SK-N-SH (cell line): ENCODE measurements at regions not wholly inside any gene's neighbourhood (a gene's known extent, or its start where the extent isn't known, plus 50 kb on each side); places are given as distances from the start of the nearest gene placed in this dataset.

Experiments used
- CHD2 ChIP-seq: fragments of 150-350 bp; IDR thresholded peaks from 2 replicates; pipeline ENCODE4 v1.6.1; 2018; ENCODE audit warnings: low read length; ENCODE audit not compliant: partially characterized antibody
- CTCF ChIP-seq: fragments of 200-600 bp; sonication (generic); IDR thresholded peaks from 2 replicates; pipeline ENCODE4 v1.6.1; 2017; ENCODE audit warnings: antibody characterized with exemption, mild to moderate bottlenecking, moderate library complexity
- EP300 ChIP-seq, 2 experiments: IDR thresholded peaks; 2 replicates each; pipeline versions ENCODE4 v1.4.0 to v1.6.1; 2012; ENCODE audit warnings: borderline replicate concordance in 1 of 2, low read depth in 1 of 2, low read length in 1 of 2
- JUND ChIP-seq: IDR thresholded peaks from 2 replicates; pipeline ENCODE4 v1.4.0; 2012
- NRF1 ChIP-seq: IDR thresholded peaks from 2 replicates; pipeline ENCODE4 v1.6.1; 2012; ENCODE audit warnings: low read depth, mild to moderate bottlenecking, low read length
- POLR2AphosphoS5 ChIP-seq: IDR thresholded peaks from 2 replicates; pipeline ENCODE4 v1.6.1; 2012; ENCODE audit warnings: low read depth, low read length
- RAD21 ChIP-seq: IDR thresholded peaks from 2 replicates; pipeline ENCODE4 v1.6.1; 2012; ENCODE audit warnings: mild to moderate bottlenecking, low read length
- TAF1 ChIP-seq: IDR thresholded peaks from 2 replicates; pipeline ENCODE4 v1.6.1; 2012; ENCODE audit warnings: low read depth, mild to moderate bottlenecking, low read length, moderate library complexity, borderline replicate concordance
- TEAD4 ChIP-seq: IDR thresholded peaks from 2 replicates; pipeline ENCODE4 v1.4.0; 2012; ENCODE audit warnings: mild to moderate bottlenecking, borderline replicate concordance; ENCODE audit not compliant: insufficient read depth
- USF1 ChIP-seq: IDR thresholded peaks from 2 replicates; pipeline ENCODE4 v1.4.0; 2012; ENCODE audit warnings: low read depth, borderline replicate concordance
- USF2 ChIP-seq: fragments of 150-350 bp; IDR thresholded peaks from 2 replicates; pipeline ENCODE4 v1.6.1; 2017; ENCODE audit warnings: antibody characterized with exemption, low read length, low read depth, borderline replicate concordance
- TF ChIP-seq, protein P1 (sequence below): IDR thresholded peaks from 2 replicates; pipeline ENCODE4 v1.6.1; 2012; ENCODE audit warnings: mild to moderate bottlenecking, low read depth, low read length, moderate library complexity

- TF ChIP-seq, protein P1, sequence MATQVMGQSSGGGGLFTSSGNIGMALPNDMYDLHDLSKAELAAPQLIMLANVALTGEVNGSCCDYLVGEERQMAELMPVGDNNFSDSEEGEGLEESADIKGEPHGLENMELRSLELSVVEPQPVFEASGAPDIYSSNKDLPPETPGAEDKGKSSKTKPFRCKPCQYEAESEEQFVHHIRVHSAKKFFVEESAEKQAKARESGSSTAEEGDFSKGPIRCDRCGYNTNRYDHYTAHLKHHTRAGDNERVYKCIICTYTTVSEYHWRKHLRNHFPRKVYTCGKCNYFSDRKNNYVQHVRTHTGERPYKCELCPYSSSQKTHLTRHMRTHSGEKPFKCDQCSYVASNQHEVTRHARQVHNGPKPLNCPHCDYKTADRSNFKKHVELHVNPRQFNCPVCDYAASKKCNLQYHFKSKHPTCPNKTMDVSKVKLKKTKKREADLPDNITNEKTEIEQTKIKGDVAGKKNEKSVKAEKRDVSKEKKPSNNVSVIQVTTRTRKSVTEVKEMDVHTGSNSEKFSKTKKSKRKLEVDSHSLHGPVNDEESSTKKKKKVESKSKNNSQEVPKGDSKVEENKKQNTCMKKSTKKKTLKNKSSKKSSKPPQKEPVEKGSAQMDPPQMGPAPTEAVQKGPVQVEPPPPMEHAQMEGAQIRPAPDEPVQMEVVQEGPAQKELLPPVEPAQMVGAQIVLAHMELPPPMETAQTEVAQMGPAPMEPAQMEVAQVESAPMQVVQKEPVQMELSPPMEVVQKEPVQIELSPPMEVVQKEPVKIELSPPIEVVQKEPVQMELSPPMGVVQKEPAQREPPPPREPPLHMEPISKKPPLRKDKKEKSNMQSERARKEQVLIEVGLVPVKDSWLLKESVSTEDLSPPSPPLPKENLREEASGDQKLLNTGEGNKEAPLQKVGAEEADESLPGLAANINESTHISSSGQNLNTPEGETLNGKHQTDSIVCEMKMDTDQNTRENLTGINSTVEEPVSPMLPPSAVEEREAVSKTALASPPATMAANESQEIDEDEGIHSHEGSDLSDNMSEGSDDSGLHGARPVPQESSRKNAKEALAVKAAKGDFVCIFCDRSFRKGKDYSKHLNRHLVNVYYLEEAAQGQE, result no peak
- TF ChIP-seq NRF1 (no peak), JUND (no peak), USF2 (no peak), USF1 (no peak), EP300 (IDR thresholded peaks at IDR 0.05; ENCODE audit: borderline replicate concordance in 1 of 2, low read depth in 1 of 2, low read length in 1 of 2) (no peak), CTCF (no peak), RAD21 (no peak), POLR2AphosphoS5 (no peak), CHD2 (no peak), TAF1 (no peak), TEAD4 (no peak)
Measured at GRCh38 chr12:90481748-90482147, 473.2 kb downstream of the CCER1 start.
